Stomach (tissue), 8 donors: ENCODE measurements at regions not wholly inside any gene's neighbourhood (a gene's known extent, or its start where the extent isn't known, plus 50 kb on each side); places are given as distances from the start of the nearest gene placed in this dataset.

Source experiments
- DNase-seq, 2 donors: peaks; one replicate each; pipeline versions ENCODE4 v3.0.0 to v3.0.0-alpha.2; 2013 to 2019
- H3K27ac ChIP-seq, 5 donors: fragments of 200-600 bp in 4 of 5; sonication (generic) in 4 of 5; one replicate each; pipeline ENCODE4 v1.5.1; 2013 to 2019; ENCODE audit warnings: mild to moderate bottlenecking in 1 of 5, moderate library complexity in 1 of 5
- H3K27me3 ChIP-seq, 3 donors: fragments of 200-600 bp; sonication (generic); one replicate each; pipeline ENCODE4 v1.5.1; 2017 to 2019; ENCODE audit warnings: mixed run types in 1 of 3
- H3K36me3 ChIP-seq, 4 donors: fragments of 200-600 bp; sonication (generic); 1 replicate in 3 of 4; 2 replicates in 1 of 4; pipeline ENCODE4 v1.5.1; 2016 to 2019
- H3K4me1 ChIP-seq, 4 donors: fragments of 200-600 bp; sonication (generic); one replicate each; pipeline ENCODE4 v1.5.1; 2016 to 2019
- H3K4me3 ChIP-seq, 4 donors: fragments of 200-600 bp; sonication (generic) in 3 of 4; one replicate each; pipeline ENCODE4 v1.5.1; 2016 to 2019; ENCODE audit warnings: mild to moderate bottlenecking in 1 of 4
- H3K9me3 ChIP-seq, 4 donors: fragments of 200-600 bp; sonication (generic); one replicate each; pipeline ENCODE4 v1.5.1; 2016 to 2019
- EP300 ChIP-seq: sonication (generic); formaldehyde crosslinking; IDR thresholded peaks from one replicate; pipeline ENCODE4 v1.6.1; 2017; ENCODE audit warnings: antibody characterized with exemption
- POLR2A ChIP-seq, 4 donors: fragments of 450-650 bp; IDR thresholded peaks; one replicate each; pipeline ENCODE4 v1.6.1; 2016; ENCODE audit warnings: antibody characterized with exemption in 4 of 4, control low read depth in 2 of 4, mild to moderate bottlenecking in 1 of 4, moderate library complexity in 1 of 4
- POLR2AphosphoS5 ChIP-seq, 3 donors: sonication (generic); formaldehyde crosslinking; IDR thresholded peaks; one replicate each; pipeline ENCODE4 v1.6.1; 2016; ENCODE audit warnings: antibody characterized with exemption in 3 of 3
- WGBS, 5 donors: extraction: QIAGEN DNeasy Blood & Tissue Kit in 3 of 5; methylation state at CpG; one replicate each; pipeline versions ENCODE4 v1.1.5 to v1.1.7; 2013 to 2018; 5-methylcytosine and 5-hydroxymethylcytosine counted together
- intact Hi-C: fragments of 100-400 bp; cut with DNase I; formaldehyde crosslinking; loops from one replicate; pipeline ENCODE4 v1.15.1; 2023; ENCODE audit warnings: low total_unique reads
- TF ChIP-seq, protein P1 (sequence below), 7 experiments: fragments of 450-650 bp in 4 of 7; fragments of 200-600 bp in 3 of 7; sonication (generic) in 3 of 7; IDR thresholded peaks; one replicate each; pipeline ENCODE4 v1.5.1; 2016 to 2019; ENCODE audit warnings: antibody characterized with exemption in 7 of 7, control low read depth in 2 of 7, mild to moderate bottlenecking in 1 of 7
- donor health status: healthy with polysubstance abuse.
- donor health status: Bipolar disorder and iron deficiency.
- donor health status: healthy.

DNA sequence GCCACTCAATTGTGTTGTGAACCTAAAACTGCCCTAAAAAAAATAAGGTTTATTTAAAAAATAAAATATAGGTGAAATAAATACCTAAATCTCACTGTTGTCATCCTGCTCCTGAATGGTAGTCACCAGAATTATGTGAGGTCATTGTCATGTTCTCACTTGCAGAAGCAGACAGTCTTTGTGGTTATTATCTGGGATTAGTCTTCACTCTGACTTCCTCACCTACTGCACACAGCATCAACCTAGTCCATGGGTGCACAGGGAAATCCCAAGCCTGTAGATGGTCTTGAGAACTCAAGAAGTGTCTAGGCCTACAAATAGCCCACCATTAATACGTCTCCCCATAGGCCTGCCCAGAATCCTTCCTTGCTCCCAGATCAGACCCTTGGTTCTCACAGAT, 97.0 kb downstream of the FOXF2 start:
- H3K4me3 ChIP-seq = no peak overlapping the region
- DNase-seq = no peak
- intact Hi-C loops = no loop called here
- WGBS, 5 donors = 72 to 90% (median 78%) methylated on average over 1 of the region's 1 CpG
- H3K27me3 ChIP-seq = peaks cover 0 to 7% (median 0%) of the 10 kb centered on the region in 3 donors
- no peaks in the 10 kb centered on the region for H3K9me3 ChIP-seq
- TF ChIP-seq POLR2A (IDR thresholded peaks at IDR 0.05) (no peak), EP300 (no peak)
- no peaks in the 10 kb centered on the region for H3K4me1 ChIP-seq
- H3K36me3 ChIP-seq = no peaks in the 10 kb centered on the region
- no peak overlapping the region for H3K27ac ChIP-seq

DNA sequence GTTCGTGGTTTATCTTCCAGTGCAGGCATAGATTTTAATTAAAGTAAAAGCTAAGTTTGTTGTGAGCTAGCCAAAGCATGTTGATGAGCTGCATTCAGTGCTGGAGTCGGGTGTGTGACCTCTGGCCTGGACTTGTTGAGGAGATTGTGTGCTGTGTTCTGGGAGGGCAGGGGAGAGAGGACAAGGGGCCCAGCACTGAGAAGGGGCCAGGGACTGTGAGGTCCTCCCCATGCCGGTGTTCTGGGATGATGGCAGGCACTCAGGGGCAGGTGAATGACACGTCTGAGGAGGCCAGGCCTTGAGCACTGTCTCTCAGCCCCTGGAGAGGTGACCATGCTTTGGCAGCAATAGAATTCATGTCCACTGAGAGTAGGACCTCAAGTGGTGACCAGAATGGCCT, 97.9 kb downstream of the FOXF2 start:
- no peaks in the 10 kb centered on the region for H3K27me3 ChIP-seq
- H3K27ac ChIP-seq = no peak overlapping the region
- TF ChIP-seq POLR2A (IDR thresholded peaks at IDR 0.05) = no peak
- no peak for TF ChIP-seq POLR2AphosphoS5 (IDR thresholded peaks at IDR 0.05)
- no peak for TF ChIP-seq EP300
- TF ChIP-seq, protein P1, sequence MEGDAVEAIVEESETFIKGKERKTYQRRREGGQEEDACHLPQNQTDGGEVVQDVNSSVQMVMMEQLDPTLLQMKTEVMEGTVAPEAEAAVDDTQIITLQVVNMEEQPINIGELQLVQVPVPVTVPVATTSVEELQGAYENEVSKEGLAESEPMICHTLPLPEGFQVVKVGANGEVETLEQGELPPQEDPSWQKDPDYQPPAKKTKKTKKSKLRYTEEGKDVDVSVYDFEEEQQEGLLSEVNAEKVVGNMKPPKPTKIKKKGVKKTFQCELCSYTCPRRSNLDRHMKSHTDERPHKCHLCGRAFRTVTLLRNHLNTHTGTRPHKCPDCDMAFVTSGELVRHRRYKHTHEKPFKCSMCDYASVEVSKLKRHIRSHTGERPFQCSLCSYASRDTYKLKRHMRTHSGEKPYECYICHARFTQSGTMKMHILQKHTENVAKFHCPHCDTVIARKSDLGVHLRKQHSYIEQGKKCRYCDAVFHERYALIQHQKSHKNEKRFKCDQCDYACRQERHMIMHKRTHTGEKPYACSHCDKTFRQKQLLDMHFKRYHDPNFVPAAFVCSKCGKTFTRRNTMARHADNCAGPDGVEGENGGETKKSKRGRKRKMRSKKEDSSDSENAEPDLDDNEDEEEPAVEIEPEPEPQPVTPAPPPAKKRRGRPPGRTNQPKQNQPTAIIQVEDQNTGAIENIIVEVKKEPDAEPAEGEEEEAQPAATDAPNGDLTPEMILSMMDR (IDR thresholded peaks at IDR 0.05) = no peak
- DNase-seq = no peak
- no peak overlapping the region for H3K4me3 ChIP-seq
- intact Hi-C loops = no loop called here
- WGBS, 5 donors = 62 to 79% (median 72%) methylated on average over 3 to 4 of the region's 4 CpGs
- no peaks in the 10 kb centered on the region for H3K4me1 ChIP-seq
- H3K36me3 ChIP-seq = no peaks in the 10 kb centered on the region
- no peaks in the 10 kb centered on the region for H3K9me3 ChIP-seq

DNA sequence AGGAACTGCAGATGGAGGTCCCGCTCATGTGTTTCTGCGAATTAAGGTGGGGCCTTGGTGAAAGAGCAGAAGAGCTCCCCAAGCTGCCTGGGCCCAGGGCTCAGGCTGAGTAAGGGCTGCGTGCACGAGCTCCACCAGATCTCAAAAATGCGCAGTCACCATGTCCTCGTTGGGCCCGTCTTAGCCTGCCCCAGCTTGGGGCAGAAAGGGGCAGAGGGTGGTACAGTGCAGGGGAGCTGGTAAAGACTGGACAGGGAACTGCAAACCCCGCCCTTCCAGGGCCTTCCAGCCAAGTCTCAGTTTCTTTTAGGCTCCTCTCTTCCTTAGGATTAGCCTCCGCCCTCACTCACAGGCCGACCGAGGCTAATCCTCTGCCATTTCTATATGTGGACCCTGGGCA, 101.6 kb downstream of the FOXF2 start:
- no peak for DNase-seq
- intact Hi-C loops = no loop called here
- H3K4me3 ChIP-seq = no peak overlapping the region
- no peaks in the 10 kb centered on the region for H3K4me1 ChIP-seq
- TF ChIP-seq POLR2AphosphoS5 (IDR thresholded peaks at IDR 0.05) (no peak), POLR2A (IDR thresholded peaks at IDR 0.05) (no peak), EP300 (no peak)
- TF ChIP-seq, protein P1 (IDR thresholded peaks at IDR 0.05) = no peak
- H3K27me3 ChIP-seq = no peaks in the 10 kb centered on the region
- H3K36me3 ChIP-seq = no peaks in the 10 kb centered on the region
- 90 to 94% (median 93%) methylated on average over 9 to 11 of the region's 11 CpGs for WGBS, 5 donors
- peaks cover 0 to 6% (median 4%) of the 10 kb centered on the region in 4 donors for H3K9me3 ChIP-seq
- no peak overlapping the region for H3K27ac ChIP-seq

DNA sequence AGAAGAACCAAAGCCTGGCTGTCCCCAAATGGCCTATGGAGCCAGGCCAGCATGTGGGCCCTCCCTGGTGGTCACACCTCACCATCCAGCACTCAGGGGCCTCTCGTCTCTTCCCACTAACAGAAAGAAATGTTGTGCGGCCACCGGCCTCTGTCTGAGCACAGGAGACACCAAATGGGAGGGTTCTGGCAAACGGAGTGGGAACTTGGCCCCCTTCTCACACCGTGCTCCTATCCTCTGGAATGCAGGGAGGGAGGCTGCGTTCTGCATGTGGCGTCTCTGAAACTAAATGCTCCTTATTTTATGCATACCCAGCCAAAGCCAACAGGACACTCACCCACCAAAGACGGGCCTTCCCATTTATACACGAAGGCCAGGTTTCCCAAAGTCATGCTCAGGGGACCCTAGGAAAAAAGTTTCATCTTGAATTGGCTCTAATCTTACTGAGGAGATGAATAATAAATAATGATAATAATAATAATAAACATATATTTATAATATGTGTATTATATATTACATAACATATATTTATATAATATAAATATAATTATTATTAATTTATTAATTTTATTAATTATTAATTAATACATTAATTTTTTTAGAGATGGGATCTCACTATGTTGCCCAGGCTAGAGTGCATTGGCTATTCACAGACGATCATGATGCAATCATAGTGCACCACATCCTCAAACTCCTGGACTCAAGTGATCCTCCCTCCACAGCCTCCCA, 102.4 kb downstream of the FOXF2 start:
- no peak overlapping the region for H3K27ac ChIP-seq

More for the DNA sequence above, 102.4 kb downstream of the FOXF2 start:
- no peaks in the 10 kb centered on the region for H3K36me3 ChIP-seq
- DNase-seq = no peak
- 79 to 93% (median 86%) methylated on average over 10 of the region's 10 CpGs for WGBS, 5 donors
- TF ChIP-seq EP300 = no peak
- TF ChIP-seq, protein P1 (IDR thresholded peaks at IDR 0.05) = no peak
- TF ChIP-seq POLR2AphosphoS5 (IDR thresholded peaks at IDR 0.05) = no peak
- TF ChIP-seq POLR2A (IDR thresholded peaks at IDR 0.05) = no peak
- no peaks in the 10 kb centered on the region for H3K27me3 ChIP-seq
- intact Hi-C loops = no loop called here
- H3K4me3 ChIP-seq = no peak overlapping the region
- H3K4me1 ChIP-seq = no peaks in the 10 kb centered on the region
- H3K9me3 ChIP-seq = peaks cover 0 to 10% (median 7%) of the 10 kb centered on the region in 4 donors
